GM18868 (cell line): ENCODE measurements at regions not wholly inside any gene's neighbourhood (a gene's known extent, or its start where the extent isn't known, plus 50 kb on each side); places are given as distances from the start of the nearest gene placed in this dataset.
"Not testable (repeated sequence)": the region's sequence is repeated elsewhere in the genome, so short reads cannot be mapped to it uniquely, and the experiment has no call there.

Experiments used
- ATAC-seq: cut with Tn5 transposase; IDR thresholded peaks from one replicate; pipeline ENCODE4 v1.9.1; 2021; ENCODE audit warnings: mild to moderate bottlenecking, moderate library complexity; ENCODE audit not compliant: unreplicated experiment

GRCh38 chr7:12975412-12975811 lies 288.0 kb downstream of the ARL4A start:
- ATAC-seq = no peak

DNA sequence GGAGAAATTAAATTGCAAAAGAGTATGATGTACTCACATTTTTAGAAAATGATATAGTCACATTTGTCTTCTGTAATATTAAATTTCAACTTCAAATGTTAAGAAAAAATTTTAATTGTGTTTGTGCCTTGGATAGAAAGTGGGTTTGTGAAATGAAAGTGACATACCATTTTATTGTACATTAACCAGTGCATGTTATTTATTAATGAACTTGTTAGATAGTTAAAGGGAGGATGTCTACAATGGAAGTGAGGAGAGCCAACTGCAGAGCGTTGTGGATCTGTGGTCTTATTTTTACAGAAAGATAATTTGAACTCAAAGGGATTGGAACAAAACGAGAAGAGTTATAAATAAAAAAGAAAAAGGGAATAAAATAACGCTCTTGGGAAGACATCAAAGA lies 291.7 kb downstream of the ARL4A start:
- ATAC-seq = no peak

DNA sequence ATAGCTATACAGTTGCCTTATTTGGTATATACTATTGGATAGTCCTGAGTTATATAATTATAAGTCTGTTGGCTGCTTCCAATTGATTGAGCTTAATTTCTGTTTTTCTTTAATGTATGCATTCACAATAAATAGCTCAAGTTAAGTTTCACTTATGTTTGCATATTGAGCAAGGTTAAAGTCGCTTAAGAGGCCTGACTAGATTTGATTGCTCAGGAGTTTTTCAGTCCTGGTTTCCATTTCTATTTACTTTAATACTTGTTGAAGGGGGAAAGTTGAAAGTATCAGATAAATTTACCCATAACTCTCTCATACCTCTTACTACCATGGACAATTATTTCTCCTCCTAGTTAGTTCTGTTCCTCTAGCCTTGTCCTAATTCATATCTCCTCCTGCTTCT lies 294.7 kb downstream of the ARL4A start:
- ATAC-seq = no peak

- ATAC-seq = no peak
These were observed 296.7 kb downstream of the ARL4A start for GRCh38 chr7:12984117-12984516.

- no peak for ATAC-seq
These were observed 297.8 kb downstream of the ARL4A start for GRCh38 chr7:12985228-12985627.

GRCh38 chr7:12985752-12986151 lies 298.3 kb downstream of the ARL4A start:
- no peak for ATAC-seq

DNA sequence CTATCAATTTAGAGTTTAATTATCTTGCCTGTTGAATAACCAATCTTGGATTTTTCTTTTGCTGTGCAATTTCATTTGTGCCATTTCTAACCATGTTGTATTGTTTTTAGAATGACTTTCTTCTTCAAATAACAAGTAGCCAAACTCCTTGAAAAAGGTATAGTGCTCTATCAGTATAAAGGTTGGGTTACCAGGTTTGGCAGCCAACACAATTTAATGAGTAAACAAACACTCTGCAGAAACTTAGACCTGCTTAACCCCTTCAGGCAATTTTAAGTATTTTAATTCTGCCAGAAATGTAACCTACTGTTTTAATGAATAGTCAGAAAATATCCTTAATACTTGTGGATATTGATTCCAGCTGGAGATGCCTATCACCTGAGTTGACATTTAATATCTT lies 299.8 kb downstream of the ARL4A start:
- no peak for ATAC-seq

- no peak for ATAC-seq
These were observed 303.0 kb downstream of the ARL4A start for GRCh38 chr7:12990440-12990839.

DNA sequence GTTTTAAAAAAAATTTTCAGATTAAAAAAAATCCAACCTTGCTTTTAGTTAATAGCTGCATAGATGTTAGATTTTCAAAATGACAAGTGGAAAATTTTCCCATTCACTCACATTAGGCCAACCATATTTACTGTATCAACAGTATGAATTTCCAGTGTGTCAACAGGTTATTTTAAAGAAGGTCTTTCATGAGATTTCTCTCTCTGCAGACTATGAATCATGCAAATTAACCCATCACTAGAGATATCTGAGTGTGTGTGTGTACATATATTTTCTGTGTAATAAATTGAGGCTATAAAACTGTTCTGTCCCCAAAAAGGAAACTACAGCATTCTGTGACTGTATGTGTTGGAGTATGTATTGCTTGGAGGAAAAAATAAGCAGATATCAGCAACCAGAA lies 305.6 kb downstream of the ARL4A start:
- ATAC-seq = no peak

DNA sequence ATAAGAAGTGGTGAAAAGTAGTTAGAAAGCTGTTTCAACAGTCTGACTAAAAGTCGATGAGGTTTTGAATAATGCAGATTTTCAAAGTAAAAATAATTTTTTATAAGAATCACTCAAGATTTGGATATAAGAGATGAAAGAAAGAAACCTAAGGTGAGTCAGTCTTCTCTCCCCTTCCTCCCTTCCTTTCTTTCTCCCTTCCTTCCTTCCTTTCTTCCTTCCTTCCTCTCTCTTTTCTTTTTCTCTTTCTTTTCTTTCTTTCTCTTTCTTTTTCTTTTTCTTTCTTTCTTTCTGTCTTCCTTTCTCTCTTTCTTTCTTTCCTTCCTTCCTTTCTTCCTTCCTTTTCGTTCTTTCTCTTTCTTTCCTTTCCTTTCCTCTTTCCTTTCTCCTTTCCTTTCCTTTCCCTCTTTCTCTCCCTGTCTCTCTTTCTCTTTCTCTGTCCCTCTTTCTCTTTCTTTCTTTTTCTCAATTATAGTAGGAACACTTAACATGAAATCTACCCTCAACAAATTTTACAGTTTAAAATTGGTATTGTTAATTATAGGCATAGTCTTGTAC lies 308.6 kb downstream of the ARL4A start:
- no peak for ATAC-seq

DNA sequence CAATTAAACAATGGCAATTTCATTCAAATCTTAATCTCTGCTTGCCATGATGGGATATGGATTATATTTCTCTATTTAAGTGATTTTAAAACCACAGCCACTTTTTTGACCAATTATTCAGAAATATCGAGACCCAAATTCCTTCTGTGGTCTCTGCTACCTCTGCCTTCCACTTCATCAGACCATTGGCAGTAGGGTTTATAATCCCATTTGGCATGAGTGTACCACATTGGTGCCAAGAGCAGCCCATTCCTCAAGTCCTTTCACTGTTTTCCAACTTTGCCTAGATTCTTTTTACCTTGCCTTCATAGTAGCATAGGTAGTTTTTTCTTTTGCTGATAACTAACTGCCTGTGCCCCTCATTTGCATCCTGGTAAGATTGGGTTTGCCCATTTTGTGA lies 319.9 kb downstream of the ARL4A start:
- ATAC-seq = no peak

DNA sequence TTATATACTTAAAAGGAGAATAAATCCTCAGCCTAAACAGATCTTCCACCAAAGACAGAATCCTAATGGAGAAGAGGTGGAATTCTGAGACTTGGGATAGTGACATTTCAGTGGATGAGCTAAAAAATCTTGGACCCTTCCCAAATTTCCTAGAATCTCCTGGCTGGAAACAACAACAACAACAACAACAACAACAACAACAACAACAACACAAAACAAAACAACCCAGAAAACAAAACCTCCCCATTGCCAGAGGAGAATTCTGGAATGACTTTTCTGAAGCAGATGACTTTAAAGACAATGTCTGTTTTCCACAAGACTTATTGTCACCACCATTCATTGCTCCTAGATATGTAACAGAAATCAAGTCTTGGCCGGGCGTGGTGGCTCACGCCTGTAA lies 322.1 kb downstream of the ARL4A start:
- ATAC-seq = no peak

DNA sequence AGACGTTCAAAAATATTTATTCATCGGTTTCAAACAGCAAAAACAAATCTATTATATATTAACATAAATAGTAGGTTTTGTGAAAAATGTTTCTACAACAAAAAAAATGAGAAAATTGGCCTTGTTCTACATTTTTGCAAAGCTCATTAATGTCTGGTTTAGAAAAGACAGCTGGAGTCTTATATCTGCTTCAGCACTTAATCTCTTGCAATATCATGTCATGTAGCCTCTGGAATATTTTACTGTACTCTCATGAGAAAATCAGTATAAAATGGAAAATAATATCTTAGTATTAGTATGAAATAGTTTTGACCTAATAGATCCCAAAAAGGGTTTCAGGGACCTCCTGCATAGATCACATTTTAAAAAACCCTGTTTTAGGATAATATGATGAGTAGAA lies 326.6 kb downstream of the ARL4A start:
- no peak for ATAC-seq

DNA sequence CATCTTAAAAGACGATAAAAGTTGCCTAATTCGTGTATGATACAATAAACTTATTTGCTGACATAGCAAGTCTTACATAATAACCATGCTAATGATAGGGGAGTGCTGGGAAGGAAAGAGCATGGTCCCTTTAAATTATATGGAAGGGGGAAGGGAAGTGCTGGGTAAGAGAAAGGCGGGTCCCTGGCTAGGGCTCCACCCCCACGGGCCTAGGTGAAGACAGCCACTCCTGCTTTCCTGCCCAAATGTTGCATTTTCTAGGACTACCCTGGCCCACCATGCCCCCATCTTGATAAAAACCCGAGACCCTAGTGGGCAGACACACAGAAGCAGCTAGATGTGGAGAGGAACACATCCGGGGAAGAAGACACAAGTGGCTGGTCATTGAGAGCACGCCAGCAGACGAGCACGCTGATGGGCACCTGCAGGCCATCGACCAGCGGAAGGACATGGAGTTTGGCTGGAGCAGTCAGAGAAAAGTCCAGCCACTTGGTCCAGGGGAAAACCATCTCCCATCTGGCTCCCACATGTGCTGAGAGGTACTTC lies 328.7 kb downstream of the ARL4A start:
- no peak for ATAC-seq

DNA sequence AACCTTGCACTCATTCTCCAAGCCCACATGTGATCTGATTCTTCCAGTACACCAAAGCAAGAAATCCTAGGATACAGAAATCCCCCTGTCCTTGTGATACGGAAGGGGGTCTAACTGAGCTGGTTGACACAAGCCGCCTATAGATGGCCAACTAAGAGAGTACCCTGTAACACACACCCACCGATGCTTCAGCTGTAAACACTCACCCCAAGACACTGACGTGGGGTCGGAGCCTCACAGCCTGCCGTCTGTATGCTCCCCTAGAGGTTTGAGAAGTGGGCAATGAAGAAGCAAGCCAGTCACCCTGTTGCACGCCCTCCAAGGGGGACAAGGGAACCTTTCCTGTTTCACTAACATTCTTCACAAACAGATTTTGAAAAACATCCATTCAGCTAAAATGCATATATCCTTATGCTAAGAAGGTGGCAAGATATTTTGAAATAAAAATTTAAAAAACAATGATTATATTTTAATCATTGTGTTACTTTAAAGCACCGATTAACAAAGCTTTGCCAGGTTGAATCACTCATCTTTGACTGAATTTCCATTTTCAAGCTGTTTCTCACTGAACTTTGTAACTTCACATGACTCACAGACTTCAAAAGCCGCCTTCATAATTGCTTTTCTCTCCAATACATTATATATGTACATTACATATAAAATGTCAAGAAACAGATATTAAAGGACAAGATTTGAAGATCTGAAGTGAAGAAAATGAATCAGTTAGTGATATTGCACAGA lies 329.3 kb downstream of the ARL4A start:
- no peak for ATAC-seq

- ATAC-seq = no peak
These were observed 330.0 kb downstream of the ARL4A start for GRCh38 chr7:13017333-13017857.

GRCh38 chr7:13017881-13018280 lies 330.4 kb downstream of the ARL4A start:
- no peak for ATAC-seq

DNA sequence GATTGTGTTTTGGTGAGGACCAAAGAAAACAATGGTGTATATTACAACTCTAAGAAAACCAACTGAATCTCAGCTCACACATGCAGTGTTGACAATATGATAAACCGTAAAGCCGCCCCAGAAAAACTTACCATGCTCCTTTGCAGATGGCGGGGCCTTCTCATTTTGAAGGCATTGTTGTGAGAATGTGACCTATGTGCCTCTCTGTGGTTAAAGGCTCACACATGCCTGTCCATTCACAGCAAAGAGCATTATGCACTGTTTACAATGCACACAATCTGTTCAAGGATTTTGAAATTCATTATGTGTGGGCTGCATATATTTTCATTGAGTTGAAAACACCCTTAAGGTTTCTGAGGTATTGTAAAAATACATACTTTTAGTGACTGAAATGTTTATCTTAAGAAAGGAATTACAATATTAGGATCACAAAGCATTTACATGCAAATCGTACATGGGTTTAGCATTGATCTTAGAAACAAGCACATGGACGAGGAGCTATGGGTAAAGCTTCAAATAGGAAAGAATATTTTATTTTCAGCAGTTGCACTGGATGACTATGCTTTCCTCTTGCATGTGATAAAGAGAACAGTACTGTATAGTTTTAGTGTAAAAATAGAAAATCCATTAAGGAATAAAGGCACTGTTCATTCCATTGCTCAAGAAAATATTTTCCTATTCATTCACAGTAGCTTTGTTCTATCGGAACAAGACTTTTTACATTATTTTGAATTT lies 334.3 kb downstream of the ARL4A start:
- no peak for ATAC-seq

- no peak for ATAC-seq
These were observed 336.8 kb downstream of the ARL4A start for GRCh38 chr7:13024121-13024674.

DNA sequence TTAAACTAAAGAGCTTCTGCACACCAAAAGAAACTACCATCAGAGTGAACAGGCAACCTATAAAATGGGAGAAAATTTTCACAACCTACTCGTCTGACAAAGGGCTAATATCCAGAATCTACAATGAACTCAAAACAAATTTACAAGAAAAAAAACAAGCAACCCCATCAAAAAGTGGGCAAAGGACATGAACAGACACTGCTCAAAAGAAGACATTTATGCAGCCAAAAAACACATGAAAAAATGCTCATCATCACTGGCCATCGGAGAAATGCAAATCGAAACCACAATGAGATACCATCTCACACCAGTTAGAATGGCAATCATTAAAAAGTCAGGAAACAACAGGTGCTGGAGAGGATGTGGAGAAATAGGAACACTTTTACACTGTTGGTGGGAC lies 337.6 kb downstream of the ARL4A start:
- ATAC-seq = not testable (repeated sequence)

DNA sequence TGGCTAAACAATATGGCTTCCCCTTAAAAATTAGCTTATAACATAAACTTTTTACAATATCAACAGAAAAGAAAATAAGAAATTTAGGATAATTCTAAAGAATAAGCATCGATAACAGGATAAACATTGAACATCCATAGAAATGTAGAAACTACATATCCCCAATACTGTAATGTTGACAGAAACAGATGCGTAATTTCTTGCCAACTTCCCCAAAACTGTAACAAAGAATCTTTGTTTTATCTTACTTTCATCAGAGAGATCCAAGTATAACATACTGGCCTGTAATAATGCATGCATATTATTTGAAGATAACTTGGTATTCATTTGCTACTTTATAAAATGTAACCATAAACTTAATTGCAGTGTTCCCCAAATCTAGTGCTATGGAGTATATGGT lies 339.9 kb downstream of the ARL4A start:
- no peak for ATAC-seq
